H1 (cell line): ENCODE measurements at regions not wholly inside any gene's neighbourhood (a gene's known extent, or its start where the extent isn't known, plus 50 kb on each side); places are given as distances from the start of the nearest gene placed in this dataset.

ENCODE experiments used
- BCL11A ChIP-seq, 2 experiments: IDR thresholded peaks; one replicate each; pipeline ENCODE4 v1.6.1; 2011; ENCODE audit warnings: low read depth in 2 of 2, low read length in 2 of 2, mild to moderate bottlenecking in 2 of 2
- CHD7 ChIP-seq: fragments of 300-600 bp; sonication (generic); IDR thresholded peaks from 2 replicates; pipeline ENCODE4 v1.7.1; 2012; ENCODE audit warnings: low read length, moderate library complexity, mild to moderate bottlenecking, inconsistent platforms; ENCODE audit not compliant: insufficient replicate concordance

- TF ChIP-seq CHD7 (no peak), BCL11A (IDR thresholded peaks at IDR 0.05; ENCODE audit: low read depth in 2 of 2, low read length in 2 of 2) (no peak)
These were observed 274.0 kb downstream of the PIK3R1 start (continued) for GRCh38 chr5:68489556-68489955.
